B cell (primary cell): ENCODE measurements at regions not wholly inside any gene's neighbourhood (a gene's known extent, or its start where the extent isn't known, plus 50 kb on each side); places are given as distances from the start of the nearest gene placed in this dataset.

ENCODE experiments used
- ATAC-seq: fragments of 200-7000 bp; cut with Tn5 transposase; one replicate; pipeline ENCODE4 v1.10.0; 2021; ENCODE audit warnings: low read depth, mild to moderate bottlenecking, moderate number of reproducible peaks, moderate library complexity
- CTCF ChIA-PET: fragments of 350-600 bp; sonication (Branson Sonifier 250); formaldehyde crosslinking; loops from one replicate; lab custom pipeline; 2021; ENCODE audit warnings: antibody characterized with exemption, inconsistent platforms; lab: Charles Lee
- POLR2A ChIA-PET: fragments of 350-600 bp; sonication (Branson Sonifier 250); formaldehyde crosslinking; loops from one replicate; lab custom pipeline; 2021; ENCODE audit warnings: antibody characterized with exemption; lab: Charles Lee
- DNase-seq: peaks from one replicate; pipeline ENCODE4 v3.0.0; 2013
- H2AFZ ChIP-seq: 2 replicates; pipeline ENCODE4 v1.6.1; 2012; ENCODE audit warnings: mild to moderate bottlenecking, low read depth, low read length; ENCODE audit not compliant: insufficient read depth, poor library complexity, severe bottlenecking
- H3K27ac ChIP-seq, 2 donors: 1 replicate in 1 of 2; 2 replicates in 1 of 2; pipeline ENCODE4 v1.5.1; 2012 to 2013; ENCODE audit warnings: low read length in 2 of 2, mild to moderate bottlenecking in 2 of 2, moderate library complexity in 1 of 2
- H3K27me3 ChIP-seq, 4 experiments: fragments of 200-600 bp in 1 of 4; sonication (generic) in 1 of 4; replicated peaks in 1 of 4; 1 replicate in 2 of 4; 2 replicates in 2 of 4; pipeline versions ENCODE4 v1.6.1 to v1.7.0; 2013 to 2016; ENCODE audit warnings: low read length in 3 of 4, mild to moderate bottlenecking in 2 of 4, mixed read lengths in 1 of 4, moderate library complexity in 1 of 4; ENCODE audit not compliant: insufficient read depth in 4 of 4, control insufficient read depth in 3 of 4; ENCODE audit errors: control extremely low read depth in 1 of 4
- H3K36me3 ChIP-seq, 2 experiments: replicated peaks in 1 of 2; 1 replicate in 1 of 2; 2 replicates in 1 of 2; pipeline versions ENCODE4 v1.6.1 to v1.7.1; 2013; ENCODE audit warnings: low read length in 1 of 2; ENCODE audit not compliant: insufficient read depth in 2 of 2, control insufficient read depth in 1 of 2; ENCODE audit errors: control extremely low read depth in 1 of 2, extremely low read depth in 1 of 2
- H3K4me1 ChIP-seq, 2 donors: fragments of 200-600 bp in 1 of 2; sonication (generic) in 1 of 2; 1 replicate in 1 of 2; 2 replicates in 1 of 2; pipeline versions ENCODE4 v1.5.1 to v1.6.1; 2013 to 2017; ENCODE audit warnings: low read length in 2 of 2; ENCODE audit not compliant: control insufficient read depth in 2 of 2, insufficient read depth in 2 of 2
- H3K4me2 ChIP-seq: replicated peaks from 2 replicates; pipeline ENCODE3; 2012; ENCODE audit warnings: mild to moderate bottlenecking, low read depth, low read length; ENCODE audit not compliant: poor library complexity, severe bottlenecking
- H3K4me3 ChIP-seq, 5 experiments: fragments of 200-600 bp in 1 of 5; sonication (generic) in 1 of 5; 1 replicate in 3 of 5; 2 replicates in 2 of 5; pipeline versions ENCODE4 v1.5.1 to v1.7.0; 2011 to 2016; ENCODE audit warnings: low read length in 4 of 5, mild to moderate bottlenecking in 4 of 5, low read depth in 2 of 5, control low read depth in 1 of 5, moderate library complexity in 1 of 5; ENCODE audit not compliant: insufficient read depth in 1 of 5; ENCODE audit errors: control extremely low read depth in 1 of 5, extremely low read depth in 1 of 5
- H3K79me2 ChIP-seq: fragments of 200-600 bp; sonication (generic); one replicate; pipeline ENCODE4 v1.6.0; 2016; ENCODE audit warnings: low read length; ENCODE audit not compliant: control insufficient read depth, insufficient read depth
- H3K9ac ChIP-seq: fragments of 200-600 bp; sonication (generic); 2 replicates; pipeline ENCODE4 v1.6.1; 2017; ENCODE audit warnings: mild to moderate bottlenecking, low read length, moderate library complexity
- H3K9me3 ChIP-seq, 3 donors: one replicate each; pipeline versions ENCODE4 v1.6.1 to v1.7.1; 2013; ENCODE audit warnings: low read length in 2 of 3; ENCODE audit not compliant: control insufficient read depth in 2 of 3, insufficient read depth in 1 of 3; ENCODE audit errors: control extremely low read depth in 1 of 3
- H4K20me1 ChIP-seq: 2 replicates; pipeline ENCODE4 v1.6.0; 2012; ENCODE audit warnings: mild to moderate bottlenecking, low read length; ENCODE audit not compliant: insufficient read depth, control insufficient read depth, poor library complexity, severe bottlenecking
- H3K27ac Mint-ChIP-seq: one replicate; pipeline ENCODE4 v1.8.0; 2021; ENCODE audit warnings: mixed read lengths
- H3K27me3 Mint-ChIP-seq: one replicate; pipeline ENCODE4 v1.8.0; 2021; ENCODE audit warnings: mixed read lengths
- H3K4me1 Mint-ChIP-seq: one replicate; pipeline ENCODE4 v1.8.0; 2021; ENCODE audit warnings: mixed read lengths
- H3K4me3 Mint-ChIP-seq: one replicate; pipeline ENCODE4 v1.8.0; 2021; ENCODE audit warnings: mixed read lengths
- H3K9me3 Mint-ChIP-seq: one replicate; pipeline ENCODE4 v1.8.0; 2022; ENCODE audit warnings: mixed read lengths; ENCODE audit not compliant: insufficient read depth
- EZH2 ChIP-seq: IDR thresholded peaks from 2 replicates; pipeline ENCODE4 v1.6.1; 2012; ENCODE audit warnings: borderline replicate concordance, low read depth, mild to moderate bottlenecking, moderate library complexity, low read length; ENCODE audit not compliant: insufficient read depth, poor library complexity, severe bottlenecking
- WGBS: methylation state at CpG from one replicate; pipeline ENCODE4 v1.1.5; 2013; ENCODE audit warnings: missing lambda C conversion rate; ENCODE audit not compliant: insufficient coverage; 5-methylcytosine and 5-hydroxymethylcytosine counted together
- intact Hi-C: fragments of 100-400 bp; cut with micrococcal nuclease; formaldehyde crosslinking; loops from one replicate; pipeline ENCODE4 v1.10.0; 2022
- TF ChIP-seq, protein P1 (sequence below): fragments of 200-600 bp; IDR thresholded peaks from one replicate; pipeline ENCODE4 v1.8.0; 2022; ENCODE audit warnings: antibody characterized with exemption, mild to moderate bottlenecking

DNA sequence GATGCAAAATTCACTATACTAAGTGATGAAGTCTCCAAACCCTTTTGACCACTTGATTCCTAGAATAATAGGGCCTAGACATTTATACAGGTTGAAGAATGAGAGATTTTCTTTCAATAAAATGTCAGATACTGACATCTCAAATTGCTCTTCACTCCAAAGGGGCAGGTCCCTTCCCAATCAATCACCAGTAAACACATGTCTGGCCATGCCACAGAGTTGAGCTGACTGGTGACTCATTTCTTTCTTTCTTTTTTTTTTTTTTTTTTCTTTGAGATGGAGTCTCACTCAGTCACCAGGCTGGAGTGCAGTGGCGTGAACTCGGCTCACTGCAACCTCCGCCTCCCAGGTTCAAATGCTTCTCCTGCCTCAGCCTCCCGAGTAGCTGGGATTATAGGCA, 388.6 kb upstream of the BTBD3 start:
- no peak for ATAC-seq
- H3K9me3 Mint-ChIP-seq = peaks cover 15% of the 10 kb centered on the region

DNA sequence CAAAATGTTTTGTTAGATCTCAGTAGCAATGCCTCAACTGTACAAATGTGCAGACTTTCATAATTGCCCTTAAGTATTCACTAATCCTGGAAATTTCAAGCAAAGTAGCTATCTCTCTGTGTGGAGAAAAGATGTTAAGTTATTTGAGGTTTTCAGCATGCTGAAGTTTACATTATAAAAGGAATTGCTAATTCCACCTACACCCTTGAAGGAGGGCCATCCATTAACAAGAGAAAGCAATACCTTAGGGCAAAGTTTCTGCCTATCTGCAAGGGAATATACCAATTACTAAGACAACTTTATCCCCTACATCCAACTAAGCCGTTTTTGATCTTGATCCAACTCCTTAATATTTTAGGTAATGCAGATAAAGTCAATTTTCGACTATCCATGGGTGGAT, 380.7 kb upstream of the BTBD3 start:
- Histone ChIP-seq H3K9ac (no peak overlapping the region), H3K4me3 (no peak overlapping the region), H2AFZ (no peak overlapping the region), H3K4me2 (no peak overlapping the region), H3K4me1 (no peaks in the 10 kb centered on the region), H4K20me1 (no peaks in the 10 kb centered on the region), H3K36me3 (no peaks in the 10 kb centered on the region), H3K27me3 (no peaks in the 10 kb centered on the region), H3K9me3 (peaks cover 0 to 5% (median 0%) of the 10 kb centered on the region in 3 donors), H3K27ac (no peak overlapping the region), H3K79me2 (no peaks in the 10 kb centered on the region)
- POLR2A ChIA-PET = no interaction called here
- CTCF ChIA-PET = no interaction called here
- no peak overlapping the region for H3K27ac Mint-ChIP-seq
- H3K9me3 Mint-ChIP-seq = peaks cover 7% of the 10 kb centered on the region
- no peaks in the 10 kb centered on the region for H3K27me3 Mint-ChIP-seq
- WGBS = no CpG with 5 or more reads among the region's 2 CpGs
- no peaks in the 10 kb centered on the region for H3K4me1 Mint-ChIP-seq
- H3K4me3 Mint-ChIP-seq = no peak overlapping the region
- intact Hi-C loops = no loop called here
- ATAC-seq (no peak), DNase-seq (no peak)
- TF ChIP-seq, protein P1, sequence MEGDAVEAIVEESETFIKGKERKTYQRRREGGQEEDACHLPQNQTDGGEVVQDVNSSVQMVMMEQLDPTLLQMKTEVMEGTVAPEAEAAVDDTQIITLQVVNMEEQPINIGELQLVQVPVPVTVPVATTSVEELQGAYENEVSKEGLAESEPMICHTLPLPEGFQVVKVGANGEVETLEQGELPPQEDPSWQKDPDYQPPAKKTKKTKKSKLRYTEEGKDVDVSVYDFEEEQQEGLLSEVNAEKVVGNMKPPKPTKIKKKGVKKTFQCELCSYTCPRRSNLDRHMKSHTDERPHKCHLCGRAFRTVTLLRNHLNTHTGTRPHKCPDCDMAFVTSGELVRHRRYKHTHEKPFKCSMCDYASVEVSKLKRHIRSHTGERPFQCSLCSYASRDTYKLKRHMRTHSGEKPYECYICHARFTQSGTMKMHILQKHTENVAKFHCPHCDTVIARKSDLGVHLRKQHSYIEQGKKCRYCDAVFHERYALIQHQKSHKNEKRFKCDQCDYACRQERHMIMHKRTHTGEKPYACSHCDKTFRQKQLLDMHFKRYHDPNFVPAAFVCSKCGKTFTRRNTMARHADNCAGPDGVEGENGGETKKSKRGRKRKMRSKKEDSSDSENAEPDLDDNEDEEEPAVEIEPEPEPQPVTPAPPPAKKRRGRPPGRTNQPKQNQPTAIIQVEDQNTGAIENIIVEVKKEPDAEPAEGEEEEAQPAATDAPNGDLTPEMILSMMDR = no peak
- no peak for TF ChIP-seq EZH2

More for the DNA sequence above, 388.6 kb upstream of the BTBD3 start:
- no peak overlapping the region for H3K9ac ChIP-seq
- TF ChIP-seq, protein P1 = no peak
- no peak for TF ChIP-seq EZH2
- no peaks in the 10 kb centered on the region for H3K79me2 ChIP-seq
- H4K20me1 ChIP-seq = no peaks in the 10 kb centered on the region
- H3K4me3 ChIP-seq = no peak overlapping the region
- H3K27me3 ChIP-seq = no peaks in the 10 kb centered on the region
- intact Hi-C loops = no loop called here
- Mint-ChIP-seq H3K27me3 (no peaks in the 10 kb centered on the region), H3K4me1 (no peaks in the 10 kb centered on the region), H3K27ac (no peak overlapping the region), H3K4me3 (no peak overlapping the region)
- CTCF ChIA-PET = no interaction called here
- H3K9me3 ChIP-seq = peaks cover 0 to 3% (median 0%) of the 10 kb centered on the region in 3 donors
- 100% methylated on average over 4 of the region's 4 CpGs for WGBS
- no peaks in the 10 kb centered on the region for H3K4me1 ChIP-seq
- no peak overlapping the region for H3K27ac ChIP-seq
- H3K4me2 ChIP-seq = no peak overlapping the region
- no peaks in the 10 kb centered on the region for H3K36me3 ChIP-seq
- no peak overlapping the region for H2AFZ ChIP-seq
- no peak for DNase-seq
- POLR2A ChIA-PET = no interaction called here
